H9 (cell line): ENCODE measurements at regions not wholly inside any gene's neighbourhood (a gene's known extent, or its start where the extent isn't known, plus 50 kb on each side); places are given as distances from the start of the nearest gene placed in this dataset.

Source experiments
- DNase-seq: peaks from one replicate; pipeline ENCODE4 v3.0.0-alpha.2; 2017
- H2AFZ ChIP-seq: one replicate; pipeline ENCODE4 v1.6.1; 2013; ENCODE audit warnings: mild to moderate bottlenecking, low read length, control low read depth, moderate library complexity
- H2AK5ac ChIP-seq: 2 replicates; pipeline ENCODE4 v1.6.1; 2013; ENCODE audit warnings: low read length, control low read depth, mixed read lengths; ENCODE audit not compliant: insufficient read length
- H2BK120ac ChIP-seq: one replicate; pipeline ENCODE4 v1.6.1; 2013; ENCODE audit warnings: low read depth, mild to moderate bottlenecking, low read length, control low read depth, inconsistent platforms; ENCODE audit not compliant: poor library complexity, severe bottlenecking
- H2BK12ac ChIP-seq: 2 replicates; pipeline ENCODE4 v1.6.1; 2013; ENCODE audit warnings: low read length, control low read depth, mixed read lengths, low read depth; ENCODE audit not compliant: insufficient read length
- H2BK15ac ChIP-seq: 2 replicates; pipeline ENCODE4 v1.6.1; 2013; ENCODE audit warnings: low read depth, low read length, control low read depth
- H2BK20ac ChIP-seq: one replicate; pipeline ENCODE4 v1.6.1; 2013; ENCODE audit warnings: low read depth, mild to moderate bottlenecking, low read length, control low read depth, inconsistent platforms; ENCODE audit not compliant: poor library complexity, severe bottlenecking
- H2BK5ac ChIP-seq: 2 replicates; pipeline ENCODE4 v1.6.1; 2013; ENCODE audit warnings: low read length, control low read depth, mixed read lengths; ENCODE audit not compliant: insufficient read length
- H3K14ac ChIP-seq: 2 replicates; pipeline ENCODE4 v1.6.1; 2013; ENCODE audit warnings: low read length, control low read depth; ENCODE audit not compliant: insufficient read depth
- H3K18ac ChIP-seq: 2 replicates; pipeline ENCODE4 v1.6.1; 2013; ENCODE audit warnings: low read depth, mild to moderate bottlenecking, mixed read lengths, low read length, control low read depth; ENCODE audit not compliant: insufficient read length
- H3K23ac ChIP-seq: 2 replicates; pipeline ENCODE4 v1.6.1; 2013; ENCODE audit warnings: low read length, control low read depth, mixed read lengths, low read depth; ENCODE audit not compliant: insufficient read length
- H3K23me2 ChIP-seq: 2 replicates; pipeline ENCODE4 v1.6.1; 2013; ENCODE audit warnings: low read depth, mild to moderate bottlenecking, mixed read lengths, low read length, control low read depth; ENCODE audit not compliant: insufficient read length, poor library complexity, severe bottlenecking
- H3K27ac ChIP-seq: 2 replicates; pipeline ENCODE4 v1.5.1; 2013; ENCODE audit warnings: low read length, control low read depth, mixed read lengths, low read depth; ENCODE audit not compliant: insufficient read length
- H3K27me3 ChIP-seq: 2 replicates; pipeline ENCODE4 v1.6.1; 2013; ENCODE audit warnings: low read length, control low read depth, inconsistent platforms; ENCODE audit not compliant: insufficient read depth
- H3K4ac ChIP-seq: 2 replicates; pipeline ENCODE4 v1.6.1; 2013; ENCODE audit warnings: low read depth, mild to moderate bottlenecking, control low read depth, inconsistent platforms, low read length, moderate library complexity
- H3K4me1 ChIP-seq: 2 replicates; pipeline ENCODE4 v1.6.1; 2013; ENCODE audit warnings: low read length, control low read depth, inconsistent platforms; ENCODE audit not compliant: insufficient read depth
- H3K4me2 ChIP-seq: 2 replicates; pipeline ENCODE4 v1.6.1; 2013; ENCODE audit warnings: low read length, control low read depth, mixed read lengths; ENCODE audit not compliant: insufficient read length, insufficient read depth
- H3K56ac ChIP-seq: 2 replicates; pipeline ENCODE4 v1.6.1; 2013; ENCODE audit warnings: low read depth, mild to moderate bottlenecking, mixed read lengths, low read length, control low read depth; ENCODE audit not compliant: insufficient read length
- H3K79me1 ChIP-seq: 2 replicates; pipeline ENCODE4 v1.6.1; 2013; ENCODE audit warnings: low read depth, mild to moderate bottlenecking, moderate library complexity, low read length, control low read depth, inconsistent platforms; ENCODE audit not compliant: insufficient read depth, poor library complexity, severe bottlenecking
- H3K79me2 ChIP-seq: 2 replicates; pipeline ENCODE4 v1.6.1; 2013; ENCODE audit warnings: low read length, control low read depth, inconsistent platforms; ENCODE audit not compliant: insufficient read depth
- H3K9ac ChIP-seq: 2 replicates; pipeline ENCODE4 v1.6.1; 2013; ENCODE audit warnings: low read length, control low read depth, mixed read lengths; ENCODE audit not compliant: insufficient read length; ENCODE audit errors: extremely low read depth
- H3K9me3 ChIP-seq: one replicate; pipeline ENCODE4 v1.6.1; 2013; ENCODE audit warnings: low read depth, low read length, inconsistent platforms; ENCODE audit not compliant: control insufficient read depth
- H3T11ph ChIP-seq: one replicate; pipeline ENCODE4 v1.6.1; 2013; ENCODE audit warnings: mild to moderate bottlenecking, low read length, control low read depth, inconsistent platforms
- H4K20me1 ChIP-seq: one replicate; pipeline ENCODE4 v1.6.1; 2013; ENCODE audit not compliant: control insufficient read depth, insufficient read length, insufficient read depth
- H4K5ac ChIP-seq: 2 replicates; pipeline ENCODE4 v1.6.1; 2013; ENCODE audit warnings: low read depth, mild to moderate bottlenecking, mixed read lengths, low read length, control low read depth; ENCODE audit not compliant: insufficient read length
- H4K8ac ChIP-seq: replicated peaks from 2 replicates; pipeline ENCODE4 v1.6.1; 2013; ENCODE audit warnings: low read length, control low read depth, mixed read lengths, low read depth; ENCODE audit not compliant: insufficient read length
- H4K91ac ChIP-seq: 2 replicates; pipeline ENCODE4 v1.6.1; 2013; ENCODE audit warnings: low read depth, mild to moderate bottlenecking, moderate library complexity, mixed read lengths, low read length, control low read depth; ENCODE audit not compliant: insufficient read length
- H3K27ac Mint-ChIP-seq, 3 experiments: 2 replicates in 2 of 3; 3 replicates in 1 of 3; pipeline ENCODE4 v1.8.0; 2020 to 2021; ENCODE audit warnings: mixed read lengths in 3 of 3, mild to moderate bottlenecking in 1 of 3, moderate library complexity in 1 of 3
- H3K27me3 Mint-ChIP-seq: 2 replicates; pipeline ENCODE4 v1.8.0; 2021; ENCODE audit warnings: low read depth, mild to moderate bottlenecking, moderate library complexity, mixed read lengths
- H3K36me3 Mint-ChIP-seq, 3 experiments: 2 replicates in 2 of 3; 3 replicates in 1 of 3; pipeline ENCODE4 v1.8.0; 2020 to 2021; ENCODE audit warnings: low read depth in 3 of 3, mixed read lengths in 3 of 3; ENCODE audit not compliant: insufficient read depth in 1 of 3
- H3K4me1 Mint-ChIP-seq, 2 experiments: 2 replicates each; pipeline ENCODE4 v1.8.0; 2020; ENCODE audit warnings: mixed read lengths in 2 of 2
- H3K4me3 Mint-ChIP-seq, 2 experiments: 2 replicates in 1 of 2; 3 replicates in 1 of 2; pipeline ENCODE4 v1.8.0; 2020 to 2021; ENCODE audit warnings: mild to moderate bottlenecking in 2 of 2, mixed read lengths in 2 of 2, moderate library complexity in 1 of 2
- H3K9me3 Mint-ChIP-seq, 2 experiments: 2 replicates in 1 of 2; 3 replicates in 1 of 2; pipeline ENCODE4 v1.8.0; 2020; ENCODE audit warnings: mild to moderate bottlenecking in 2 of 2, mixed read lengths in 2 of 2, moderate library complexity in 1 of 2
- WGBS: extraction: QIAGEN DNeasy Blood & Tissue Kit; methylation state at CpG from one replicate; pipeline ENCODE4 v1.1.7; 2013; ENCODE audit warnings: missing lambda C conversion rate, low lambda C conversion rate, mixed read lengths; ENCODE audit not compliant: insufficient read length; ENCODE audit errors: extremely low coverage; 5-methylcytosine and 5-hydroxymethylcytosine counted together
- TF ChIP-seq, protein P1 (sequence below): fragments of 200-600 bp; sonication (generic); conservative IDR thresholded peaks from 3 replicates; pipeline ENCODE4 v1.8.0; 2021; ENCODE audit warnings: antibody characterized with exemption, mild to moderate bottlenecking

DNA sequence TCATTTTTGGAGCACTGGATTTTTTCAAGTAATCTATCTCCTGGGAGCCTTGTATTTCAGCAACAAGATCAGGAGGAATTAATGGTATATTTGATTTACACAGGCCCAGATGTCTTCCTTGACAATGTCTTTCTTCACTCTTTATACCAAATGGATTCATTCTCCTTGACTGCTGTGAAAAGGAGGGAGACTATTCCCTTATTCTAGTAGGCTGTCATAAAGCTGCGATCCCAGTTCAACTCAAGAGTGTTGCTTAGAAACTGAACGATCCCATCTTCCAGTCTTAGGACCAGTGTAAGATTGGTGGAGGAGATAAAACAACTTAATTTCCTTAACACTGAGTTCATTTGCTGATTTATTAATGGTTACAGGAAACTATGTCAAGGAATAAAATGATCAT, 119.4 kb upstream of the ROBO1 start:
- no peaks in the 10 kb centered on the region for H3K23me2 ChIP-seq
- H4K5ac ChIP-seq = no peak overlapping the region
- H3K56ac ChIP-seq = no peak overlapping the region
- no peaks in the 10 kb centered on the region for H3K36me3 Mint-ChIP-seq
- H2BK20ac ChIP-seq = no peak overlapping the region
- H4K20me1 ChIP-seq = no peaks in the 10 kb centered on the region
- no peak overlapping the region for H4K91ac ChIP-seq
- H3K4me1 ChIP-seq = no peaks in the 10 kb centered on the region
- no peaks in the 10 kb centered on the region for H3K79me1 ChIP-seq
- H3K4me1 Mint-ChIP-seq = no peaks in the 10 kb centered on the region
- no peak overlapping the region for H2BK5ac ChIP-seq
- no peak overlapping the region for H2BK12ac ChIP-seq
- H3K27me3 Mint-ChIP-seq = no peaks in the 10 kb centered on the region
- H3K27ac Mint-ChIP-seq = no peak overlapping the region; a peak in 1 of 7 replicates
- H3K23ac ChIP-seq = no peak overlapping the region
- no peak overlapping the region for H3T11ph ChIP-seq
- no peak overlapping the region for H3K9ac ChIP-seq
- H2BK15ac ChIP-seq = no peak overlapping the region
- no peaks in the 10 kb centered on the region for H3K9me3 ChIP-seq
- no peak overlapping the region for H3K14ac ChIP-seq
- H3K18ac ChIP-seq = no peak overlapping the region
- WGBS = no CpG with 5 or more reads among the region's 2 CpGs
- no peak overlapping the region for H3K27ac ChIP-seq
- no peaks in the 10 kb centered on the region for H3K79me2 ChIP-seq
- no peak overlapping the region for H3K4me2 ChIP-seq
- H3K27me3 ChIP-seq = no peaks in the 10 kb centered on the region
- no peak overlapping the region for H2AK5ac ChIP-seq
- DNase-seq = no peak
- H3K4ac ChIP-seq = no peak overlapping the region
- H2AFZ ChIP-seq = no peak overlapping the region
- H2BK120ac ChIP-seq = no peak overlapping the region
- H3K4me3 Mint-ChIP-seq = no peak overlapping the region
- no peak overlapping the region for H4K8ac ChIP-seq
- TF ChIP-seq, protein P1, sequence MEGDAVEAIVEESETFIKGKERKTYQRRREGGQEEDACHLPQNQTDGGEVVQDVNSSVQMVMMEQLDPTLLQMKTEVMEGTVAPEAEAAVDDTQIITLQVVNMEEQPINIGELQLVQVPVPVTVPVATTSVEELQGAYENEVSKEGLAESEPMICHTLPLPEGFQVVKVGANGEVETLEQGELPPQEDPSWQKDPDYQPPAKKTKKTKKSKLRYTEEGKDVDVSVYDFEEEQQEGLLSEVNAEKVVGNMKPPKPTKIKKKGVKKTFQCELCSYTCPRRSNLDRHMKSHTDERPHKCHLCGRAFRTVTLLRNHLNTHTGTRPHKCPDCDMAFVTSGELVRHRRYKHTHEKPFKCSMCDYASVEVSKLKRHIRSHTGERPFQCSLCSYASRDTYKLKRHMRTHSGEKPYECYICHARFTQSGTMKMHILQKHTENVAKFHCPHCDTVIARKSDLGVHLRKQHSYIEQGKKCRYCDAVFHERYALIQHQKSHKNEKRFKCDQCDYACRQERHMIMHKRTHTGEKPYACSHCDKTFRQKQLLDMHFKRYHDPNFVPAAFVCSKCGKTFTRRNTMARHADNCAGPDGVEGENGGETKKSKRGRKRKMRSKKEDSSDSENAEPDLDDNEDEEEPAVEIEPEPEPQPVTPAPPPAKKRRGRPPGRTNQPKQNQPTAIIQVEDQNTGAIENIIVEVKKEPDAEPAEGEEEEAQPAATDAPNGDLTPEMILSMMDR = no peak
- no peaks in the 10 kb centered on the region for H3K9me3 Mint-ChIP-seq
